ENCODE measurements at regions not wholly inside any gene's neighbourhood (a gene's known extent, or its start where the extent isn't known, plus 50 kb on each side); places are given as distances from the start of the nearest gene placed in this dataset.

GRCh38 chr6:137657351-137657911, 163.2 kb upstream of the OLIG3 start:
- no peak for TF ChIP-seq CTCF (IDR thresholded peaks at IDR 0.05)
- no peak for TF ChIP-seq POLR2A (IDR thresholded peaks at IDR 0.05)
- TF ChIP-seq POLR2AphosphoS5 (IDR thresholded peaks at IDR 0.05), result no peak
- TF ChIP-seq EP300 (IDR thresholded peaks at IDR 0.05), result no peak
